Parathyroid adenoma (tissue), 2 donors: ENCODE measurements at regions not wholly inside any gene's neighbourhood (a gene's known extent, or its start where the extent isn't known, plus 50 kb on each side); places are given as distances from the start of the nearest gene placed in this dataset.

Experiments used
- H2AFZ ChIP-seq: fragments of 300-600 bp; sonication (generic); one replicate; pipeline ENCODE4 v1.7.0; 2017; ENCODE audit warnings: antibody characterized with exemption, mild to moderate bottlenecking
- H3K27ac ChIP-seq: fragments of 300-600 bp; sonication (generic); one replicate; pipeline ENCODE4 v1.7.0; 2017
- H3K27me3 ChIP-seq: fragments of 300-600 bp; sonication (generic); one replicate; pipeline ENCODE4 v1.7.0; 2017; ENCODE audit warnings: low read length; ENCODE audit not compliant: control insufficient read depth, insufficient read depth
- H3K36me3 ChIP-seq: fragments of 300-600 bp; sonication (generic); one replicate; pipeline ENCODE4 v1.7.0; 2017; ENCODE audit warnings: low read length; ENCODE audit not compliant: control insufficient read depth, insufficient read depth
- H3K4me1 ChIP-seq: fragments of 300-600 bp; sonication (generic); one replicate; pipeline ENCODE4 v1.7.0; 2017; ENCODE audit warnings: control low read depth
- H3K4me2 ChIP-seq: fragments of 300-600 bp; sonication (generic); one replicate; pipeline ENCODE4 v1.7.0; 2017; ENCODE audit warnings: low read length
- H3K4me3 ChIP-seq: fragments of 300-600 bp; sonication (generic); one replicate; pipeline ENCODE4 v1.7.0; 2017; ENCODE audit warnings: low read depth, low read length
- H3K79me2 ChIP-seq: fragments of 300-600 bp; sonication (generic); one replicate; pipeline ENCODE4 v1.7.0; 2017; ENCODE audit warnings: control low read depth
- H3K9ac ChIP-seq: fragments of 300-600 bp; sonication (generic); one replicate; pipeline ENCODE4 v1.7.0; 2017; ENCODE audit warnings: mild to moderate bottlenecking
- H3K9me3 ChIP-seq: fragments of 300-600 bp; sonication (generic); one replicate; pipeline ENCODE4 v1.7.0; 2017; ENCODE audit warnings: low read length; ENCODE audit not compliant: control insufficient read depth
- TF ChIP-seq, protein P1 (sequence below): fragments of 300-600 bp; sonication (generic); IDR thresholded peaks from one replicate; pipeline ENCODE4 v1.7.0; 2017; ENCODE audit warnings: antibody characterized with exemption, mild to moderate bottlenecking
- donor health status: primary hyperparathyroidism.

DNA sequence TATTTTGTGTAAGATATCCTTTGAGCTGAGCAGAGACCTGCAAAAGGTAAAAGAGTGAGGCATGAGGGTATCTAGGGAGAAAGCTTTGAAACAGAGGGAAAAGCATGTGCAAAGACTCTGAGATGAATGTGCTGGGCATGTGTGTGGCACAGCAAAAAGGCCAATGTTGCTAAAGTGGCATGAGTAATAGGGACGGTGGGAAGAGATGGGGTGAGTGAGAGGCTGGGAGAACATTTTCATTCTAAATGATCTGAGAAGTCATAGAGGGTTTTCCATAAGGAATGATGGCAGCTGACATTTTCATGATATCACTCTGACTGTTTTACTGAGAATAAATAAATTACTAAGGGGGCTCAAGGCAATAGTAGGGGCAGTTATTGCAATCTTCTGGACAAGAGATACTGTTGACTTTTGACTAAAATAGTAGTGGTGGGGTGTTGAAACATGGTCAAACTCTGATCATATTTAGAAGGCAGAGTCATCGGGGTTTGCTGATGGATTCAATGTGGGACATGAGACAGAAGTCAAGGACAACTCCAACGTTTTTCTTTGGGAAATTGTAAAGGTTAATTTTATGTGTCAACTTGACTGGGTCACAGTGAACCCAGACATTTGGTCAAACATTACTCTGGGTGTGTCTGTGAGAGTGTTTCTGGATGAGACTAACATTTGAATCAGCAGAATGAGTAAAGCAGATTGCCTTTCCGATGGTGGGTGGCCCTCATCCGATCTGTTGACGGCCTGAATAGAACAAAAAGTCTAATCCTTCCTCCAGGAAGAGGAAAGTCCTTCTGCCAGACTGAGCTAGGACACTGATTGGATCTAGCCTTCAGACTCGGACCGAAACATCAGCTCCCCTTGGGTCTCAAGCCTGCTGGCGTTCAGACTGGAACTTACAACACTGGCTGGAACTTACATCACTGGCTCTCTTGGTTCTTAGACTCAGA is 193.9 kb upstream of the PLXNC1 start:
- Histone ChIP-seq H3K4me3 (no peak overlapping the region), H3K36me3 (no peaks in the 10 kb centered on the region), H2AFZ (no peak overlapping the region), H3K9ac (no peak overlapping the region), H3K79me2 (no peaks in the 10 kb centered on the region), H3K27me3 (no peaks in the 10 kb centered on the region), H3K9me3 (no peaks in the 10 kb centered on the region), H3K4me2 (no peak overlapping the region), H3K4me1 (no peaks in the 10 kb centered on the region), H3K27ac (no peak overlapping the region)
- TF ChIP-seq, protein P1, sequence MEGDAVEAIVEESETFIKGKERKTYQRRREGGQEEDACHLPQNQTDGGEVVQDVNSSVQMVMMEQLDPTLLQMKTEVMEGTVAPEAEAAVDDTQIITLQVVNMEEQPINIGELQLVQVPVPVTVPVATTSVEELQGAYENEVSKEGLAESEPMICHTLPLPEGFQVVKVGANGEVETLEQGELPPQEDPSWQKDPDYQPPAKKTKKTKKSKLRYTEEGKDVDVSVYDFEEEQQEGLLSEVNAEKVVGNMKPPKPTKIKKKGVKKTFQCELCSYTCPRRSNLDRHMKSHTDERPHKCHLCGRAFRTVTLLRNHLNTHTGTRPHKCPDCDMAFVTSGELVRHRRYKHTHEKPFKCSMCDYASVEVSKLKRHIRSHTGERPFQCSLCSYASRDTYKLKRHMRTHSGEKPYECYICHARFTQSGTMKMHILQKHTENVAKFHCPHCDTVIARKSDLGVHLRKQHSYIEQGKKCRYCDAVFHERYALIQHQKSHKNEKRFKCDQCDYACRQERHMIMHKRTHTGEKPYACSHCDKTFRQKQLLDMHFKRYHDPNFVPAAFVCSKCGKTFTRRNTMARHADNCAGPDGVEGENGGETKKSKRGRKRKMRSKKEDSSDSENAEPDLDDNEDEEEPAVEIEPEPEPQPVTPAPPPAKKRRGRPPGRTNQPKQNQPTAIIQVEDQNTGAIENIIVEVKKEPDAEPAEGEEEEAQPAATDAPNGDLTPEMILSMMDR, result no peak

GRCh38 chr12:93956551-93956950 is 191.8 kb upstream of the PLXNC1 start:
- Histone ChIP-seq H3K27ac (no peak overlapping the region), H3K79me2 (no peaks in the 10 kb centered on the region), H3K9me3 (no peaks in the 10 kb centered on the region), H3K4me2 (no peak overlapping the region), H3K4me3 (no peak overlapping the region), H3K27me3 (no peaks in the 10 kb centered on the region), H2AFZ (no peak overlapping the region), H3K9ac (no peak overlapping the region), H3K36me3 (no peaks in the 10 kb centered on the region), H3K4me1 (no peaks in the 10 kb centered on the region)
- TF ChIP-seq, protein P1, result no peak

DNA sequence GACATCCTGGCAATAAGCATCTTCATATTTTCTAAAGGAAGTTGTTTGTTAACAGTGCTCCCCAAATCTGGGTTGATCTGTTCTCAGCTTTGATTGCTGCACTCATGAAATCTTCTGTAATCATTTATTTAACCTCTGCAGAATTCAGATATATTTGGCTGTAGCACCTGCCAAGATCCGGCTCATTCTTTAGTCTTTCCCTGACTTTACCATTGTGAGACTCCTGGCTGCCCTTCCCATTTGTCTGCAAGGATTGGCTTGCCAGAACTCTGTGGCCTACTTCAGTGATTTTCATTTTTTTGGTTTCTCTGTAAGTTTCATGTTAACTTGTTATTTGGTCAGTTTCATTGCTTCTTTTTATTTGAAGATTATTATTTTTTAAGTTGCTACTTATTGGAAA is 191.2 kb upstream of the PLXNC1 start:
- no peak overlapping the region for H3K9ac ChIP-seq
- H3K4me1 ChIP-seq, result no peaks in the 10 kb centered on the region
- H3K4me2 ChIP-seq, result no peak overlapping the region
- no peaks in the 10 kb centered on the region for H3K79me2 ChIP-seq
- H3K27ac ChIP-seq, result no peak overlapping the region
- TF ChIP-seq, protein P1, result no peak
- H2AFZ ChIP-seq, result no peak overlapping the region
- no peaks in the 10 kb centered on the region for H3K36me3 ChIP-seq
- H3K4me3 ChIP-seq, result no peak overlapping the region
- no peaks in the 10 kb centered on the region for H3K27me3 ChIP-seq
- no peaks in the 10 kb centered on the region for H3K9me3 ChIP-seq

DNA sequence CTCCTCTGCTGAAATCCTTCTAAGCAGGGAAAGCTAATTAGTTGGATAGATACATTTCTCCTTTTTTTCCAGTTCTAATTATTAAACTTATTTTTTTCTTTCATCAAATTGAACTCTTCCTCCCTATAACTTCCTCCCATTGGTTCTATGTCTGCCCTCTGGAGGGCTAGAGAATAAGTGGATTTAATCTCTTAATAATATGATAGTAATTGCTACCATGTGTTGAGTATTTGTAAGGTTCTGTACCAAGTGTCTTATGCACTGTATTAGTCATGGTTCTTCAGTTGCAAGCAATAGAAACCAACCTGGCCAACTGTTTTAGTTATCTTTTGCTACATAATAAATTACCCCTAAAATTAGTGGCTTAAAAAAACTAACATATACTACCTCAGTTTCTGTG is 190.5 kb upstream of the PLXNC1 start:
- Histone ChIP-seq H3K4me3 (no peak overlapping the region), H3K27ac (no peak overlapping the region), H3K9ac (no peak overlapping the region), H2AFZ (no peak overlapping the region), H3K79me2 (no peaks in the 10 kb centered on the region), H3K36me3 (no peaks in the 10 kb centered on the region), H3K9me3 (no peaks in the 10 kb centered on the region), H3K27me3 (no peaks in the 10 kb centered on the region), H3K4me1 (no peaks in the 10 kb centered on the region), H3K4me2 (no peak overlapping the region)
- TF ChIP-seq, protein P1, result no peak

- no peaks in the 10 kb centered on the region for H3K79me2 ChIP-seq
- H3K27me3 ChIP-seq, result no peaks in the 10 kb centered on the region
- no peak overlapping the region for H3K4me3 ChIP-seq
- no peak overlapping the region for H3K27ac ChIP-seq
- H3K4me1 ChIP-seq, result no peaks in the 10 kb centered on the region
- TF ChIP-seq, protein P1, result no peak
- H3K36me3 ChIP-seq, result no peaks in the 10 kb centered on the region
- H2AFZ ChIP-seq, result no peak overlapping the region
- no peak overlapping the region for H3K4me2 ChIP-seq
- no peak overlapping the region for H3K9ac ChIP-seq
- H3K9me3 ChIP-seq, result no peaks in the 10 kb centered on the region
Observed at GRCh38 chr12:93959657-93960056, 188.7 kb upstream of the PLXNC1 start.
